GM18867 (cell line): ENCODE measurements at regions not wholly inside any gene's neighbourhood (a gene's known extent, or its start where the extent isn't known, plus 50 kb on each side); places are given as distances from the start of the nearest gene placed in this dataset.

ENCODE experiments used
- ATAC-seq: cut with Tn5 transposase; IDR thresholded peaks from one replicate; pipeline ENCODE4 v1.9.1; 2021; ENCODE audit warnings: mild to moderate bottlenecking, moderate library complexity; ENCODE audit not compliant: unreplicated experiment

DNA sequence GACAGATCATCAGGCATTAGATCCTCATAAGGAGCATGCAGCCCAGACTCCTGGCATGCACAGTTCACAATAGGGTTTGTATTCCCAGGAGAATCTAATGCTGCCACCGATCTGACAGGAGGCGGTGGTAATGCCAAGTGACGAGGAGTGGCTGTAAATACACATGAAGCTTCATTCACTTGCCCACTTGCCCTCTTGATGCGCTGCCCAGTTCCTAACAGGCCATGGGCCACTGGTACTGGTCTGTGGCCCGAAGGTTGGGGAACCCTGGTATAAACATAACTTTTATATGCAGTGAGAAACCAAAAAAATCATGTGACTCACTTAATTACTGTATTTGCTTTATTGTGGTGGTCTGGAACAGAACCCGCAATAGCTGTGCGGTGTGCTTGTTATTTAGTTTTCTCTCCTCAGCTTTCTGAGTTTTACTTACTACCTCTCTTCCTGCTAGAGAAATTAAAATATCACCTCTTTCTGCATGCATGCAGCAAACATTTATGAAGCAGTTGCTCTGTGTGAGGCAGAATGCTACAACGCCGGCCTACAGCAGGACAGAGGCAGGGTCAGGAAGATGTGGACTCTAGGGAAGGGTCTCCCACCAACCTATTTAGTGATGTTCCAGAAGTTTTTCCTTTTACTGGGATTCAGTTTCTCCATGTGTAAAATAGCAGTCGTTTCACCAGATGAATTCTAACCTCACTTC lies 151.3 kb downstream of the MAF start:
- no peak for ATAC-seq

- ATAC-seq, result no peak
These were observed 156.0 kb downstream of the MAF start for GRCh38 chr16:79444572-79444971.

GRCh38 chr16:79439901-79440300 lies 160.6 kb downstream of the MAF start:
- ATAC-seq, result no peak

DNA sequence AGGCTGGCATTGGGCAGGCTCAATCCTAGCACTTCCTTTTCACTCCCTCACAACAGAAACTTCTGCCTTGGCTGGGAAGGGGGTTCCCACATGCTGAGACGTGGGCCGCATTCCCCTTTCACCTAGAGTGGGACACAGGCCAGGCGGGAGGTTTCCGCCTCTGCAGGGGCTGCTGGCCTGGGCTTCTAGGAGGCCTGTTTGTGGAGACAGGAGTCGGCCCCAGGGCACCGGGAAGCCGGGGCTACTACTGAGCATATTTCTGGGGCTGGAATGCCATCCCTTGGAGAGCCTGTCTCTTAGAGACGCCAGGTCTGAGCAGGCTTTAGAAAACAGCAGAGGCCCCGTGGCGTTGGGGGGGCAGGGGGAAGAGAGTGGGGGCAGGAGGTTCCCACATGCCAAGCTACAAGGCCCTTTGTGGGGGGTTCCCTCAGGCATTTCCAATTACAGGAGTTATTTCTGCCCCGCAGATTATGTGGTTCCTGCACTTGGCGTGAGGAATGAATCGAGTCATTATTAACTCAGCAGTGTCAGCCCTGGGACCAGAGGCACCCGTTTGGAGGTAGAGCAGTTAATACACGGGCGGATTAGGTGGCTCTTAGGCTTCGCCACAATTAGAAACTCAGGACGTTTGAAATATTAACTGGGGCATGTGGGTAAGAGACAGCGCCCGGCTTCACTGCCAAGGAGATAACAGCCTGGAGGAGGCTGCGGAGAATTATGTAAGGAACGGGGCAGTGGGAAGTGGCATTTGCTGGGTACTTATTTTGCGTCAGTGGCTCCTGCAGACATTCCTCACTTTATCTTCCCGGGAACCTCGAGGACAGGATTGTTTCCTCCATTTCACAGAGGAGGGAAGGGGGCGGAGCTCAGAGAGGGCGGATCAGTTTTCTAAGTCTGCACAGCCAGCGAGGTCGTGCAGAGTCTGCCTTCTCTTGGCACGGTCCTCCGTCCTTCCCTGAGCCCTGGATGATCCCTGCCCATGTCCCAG lies 162.5 kb downstream of the MAF start:
- ATAC-seq, result no peak

- no peak for ATAC-seq
These were observed 163.7 kb downstream of the MAF start for GRCh38 chr16:79436885-79437284.

DNA sequence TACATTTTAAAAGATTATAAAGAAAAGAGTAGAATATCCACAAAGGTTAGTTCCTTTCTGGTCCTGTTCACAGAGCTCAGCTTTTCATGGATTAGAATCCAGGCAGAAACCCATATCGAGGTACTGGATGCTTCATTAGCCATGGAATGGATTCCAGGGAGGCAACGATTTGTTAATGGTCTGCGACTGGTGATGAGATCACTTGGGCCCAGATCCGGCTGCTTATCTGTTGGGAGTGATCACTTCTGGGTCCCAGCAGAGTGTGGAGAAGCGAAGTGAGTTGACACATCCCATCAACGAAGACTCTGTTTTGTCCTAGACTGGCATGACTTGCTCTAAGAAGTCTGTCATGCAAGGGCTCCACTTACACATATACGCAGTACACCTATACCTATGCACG lies 165.8 kb downstream of the MAF start:
- no peak for ATAC-seq

- ATAC-seq, result no peak
These were observed 166.4 kb downstream of the MAF start for GRCh38 chr16:79434092-79434491.

GRCh38 chr16:79431923-79432322 lies 168.6 kb downstream of the MAF start:
- ATAC-seq, result no peak

GRCh38 chr16:79430191-79430678 lies 170.3 kb downstream of the MAF start:
- no peak for ATAC-seq

- ATAC-seq, result no peak
These were observed 171.0 kb downstream of the MAF start for GRCh38 chr16:79429381-79430190.

- ATAC-seq, result no peak
These were observed 173.9 kb downstream of the MAF start for GRCh38 chr16:79426663-79427062.

GRCh38 chr16:79422064-79422463 lies 178.5 kb downstream of the MAF start:
- no peak for ATAC-seq

GRCh38 chr16:79421126-79421525 lies 179.4 kb downstream of the MAF start:
- ATAC-seq, result no peak

- ATAC-seq, result no peak
These were observed 180.0 kb downstream of the MAF start for GRCh38 chr16:79420493-79420892.

DNA sequence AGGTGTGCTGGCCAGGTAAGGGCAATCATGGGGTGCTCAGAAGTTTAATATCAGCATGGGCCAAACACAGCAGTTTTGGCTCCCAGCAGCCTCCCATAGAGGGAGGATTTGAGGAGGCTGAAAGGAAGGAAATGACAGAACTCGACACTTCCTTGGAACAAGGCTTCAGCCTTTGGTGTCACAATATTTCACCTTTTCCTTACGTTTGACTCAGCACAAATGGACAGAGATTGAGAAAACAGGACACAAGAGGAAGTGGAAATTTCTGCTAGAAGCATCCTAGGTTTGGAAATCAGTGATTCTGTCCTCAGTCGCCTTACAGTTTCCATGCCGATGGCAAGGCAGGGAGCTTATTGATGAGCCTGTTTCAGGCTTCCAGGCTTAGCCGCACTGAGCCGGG lies 181.4 kb downstream of the MAF start:
- no peak for ATAC-seq

DNA sequence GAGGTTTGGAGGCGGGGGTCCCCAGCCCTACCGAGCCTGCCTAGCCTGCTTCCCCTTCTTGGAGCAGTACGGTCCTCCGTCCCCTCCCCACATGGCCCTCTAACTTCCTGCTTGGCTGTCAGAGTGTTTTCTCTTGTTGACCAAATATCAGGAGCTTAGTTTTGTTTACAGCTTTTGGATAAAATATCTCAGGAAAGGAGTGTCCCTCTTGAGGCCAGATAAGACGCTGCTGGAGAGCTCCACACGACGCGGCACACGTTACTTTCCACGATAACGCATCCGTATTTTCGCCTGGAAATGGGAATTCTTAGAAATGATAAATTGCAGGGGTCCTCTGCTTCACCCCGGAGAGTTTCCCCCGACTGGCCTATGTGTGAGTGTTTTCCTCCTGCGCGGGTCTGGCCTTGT lies 182.9 kb downstream of the MAF start:
- ATAC-seq, result no peak

DNA sequence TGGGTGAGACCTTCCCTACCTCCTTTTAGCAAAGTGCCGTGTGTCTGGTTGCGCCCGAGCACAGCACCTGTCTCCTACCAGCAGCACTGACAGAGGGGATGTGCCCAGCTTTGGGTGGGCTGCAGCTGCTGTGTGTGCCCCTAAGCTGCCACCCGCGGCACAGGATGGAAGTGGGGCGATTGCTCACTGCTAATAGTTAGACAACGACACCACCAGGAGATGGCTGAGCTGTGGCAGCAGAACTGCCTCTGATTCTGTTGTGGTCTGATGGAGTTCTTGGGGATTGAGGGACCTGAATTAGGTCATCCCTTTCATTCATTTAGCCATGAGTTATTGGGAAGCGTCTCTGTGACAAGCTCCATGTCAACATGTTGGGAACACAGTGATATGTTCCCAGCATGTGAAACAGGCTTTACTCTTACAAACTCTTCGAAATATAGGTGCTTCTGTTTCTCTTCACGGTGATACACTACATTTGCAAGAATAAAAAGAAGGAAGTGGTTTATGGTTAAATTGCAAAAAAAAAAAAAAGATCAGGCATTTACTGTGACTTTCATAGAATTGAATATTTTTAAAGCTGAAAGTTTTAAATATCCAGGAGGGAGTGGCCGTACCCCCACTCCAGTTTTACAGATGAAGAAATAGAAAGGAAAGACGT lies 184.4 kb downstream of the MAF start:
- ATAC-seq, result no peak

GRCh38 chr16:79412783-79413225 lies 187.7 kb downstream of the MAF start:
- ATAC-seq, result no peak

DNA sequence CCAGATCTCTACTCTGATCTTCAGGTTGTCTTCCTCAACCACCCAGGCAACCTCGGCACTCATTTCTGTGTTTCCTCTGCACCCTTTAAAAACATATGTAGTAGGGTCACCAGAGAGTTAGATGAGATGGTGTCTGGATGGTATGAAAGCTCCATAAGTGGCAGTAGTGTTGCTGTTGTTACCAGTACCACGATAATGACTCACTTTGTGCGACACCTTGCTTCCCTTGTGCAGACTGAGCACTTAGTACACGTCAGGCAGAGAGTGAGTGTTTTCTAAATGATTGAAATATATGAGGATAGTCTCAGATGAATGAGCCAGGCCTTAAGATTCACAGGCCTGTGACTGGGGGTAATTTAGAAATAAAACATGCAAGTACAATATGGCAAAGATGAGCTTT lies 188.7 kb downstream of the MAF start:
- ATAC-seq, result no peak

DNA sequence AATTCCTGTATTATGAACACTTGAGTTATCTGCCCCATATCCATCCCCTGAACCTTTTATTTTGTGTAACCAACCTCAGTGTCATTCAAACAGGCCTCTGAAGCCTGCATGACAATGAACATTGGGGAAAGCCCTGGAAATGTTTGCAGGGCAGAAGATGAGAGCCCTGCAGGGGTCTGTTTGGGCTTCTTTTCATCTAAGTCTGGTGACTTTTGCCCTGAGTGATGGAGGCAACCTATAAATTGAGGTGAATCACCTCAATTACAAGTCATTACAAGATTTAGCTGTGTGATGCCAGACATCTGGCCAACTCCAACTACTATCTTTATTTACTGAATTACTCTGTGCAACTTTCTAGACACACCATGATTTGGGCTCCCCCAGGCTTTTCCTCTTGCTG lies 189.2 kb downstream of the MAF start:
- no peak for ATAC-seq

DNA sequence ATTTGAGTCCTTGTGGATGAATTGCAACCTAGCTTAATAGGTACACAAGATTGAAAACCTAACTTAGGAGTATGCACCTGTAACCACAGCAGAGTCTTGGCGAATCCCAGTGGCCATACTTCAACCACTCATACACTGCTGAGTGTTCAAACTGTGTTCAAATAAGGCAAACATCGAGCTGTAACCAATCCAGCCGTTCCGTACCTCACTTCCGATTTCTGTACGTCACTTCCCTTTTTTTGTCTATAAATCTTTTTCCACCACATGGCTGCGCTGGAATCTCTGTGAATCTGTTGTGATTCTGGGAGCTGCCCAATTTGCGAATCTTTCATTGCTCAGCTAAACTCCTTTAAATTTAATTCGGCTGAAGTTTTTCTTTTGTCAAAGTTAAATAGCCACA lies 190.6 kb downstream of the MAF start:
- no peak for ATAC-seq
